ENCODE measurements at regions not wholly inside any gene's neighbourhood (a gene's known extent, or its start where the extent isn't known, plus 50 kb on each side); places are given as distances from the start of the nearest gene placed in this dataset.

DNA sequence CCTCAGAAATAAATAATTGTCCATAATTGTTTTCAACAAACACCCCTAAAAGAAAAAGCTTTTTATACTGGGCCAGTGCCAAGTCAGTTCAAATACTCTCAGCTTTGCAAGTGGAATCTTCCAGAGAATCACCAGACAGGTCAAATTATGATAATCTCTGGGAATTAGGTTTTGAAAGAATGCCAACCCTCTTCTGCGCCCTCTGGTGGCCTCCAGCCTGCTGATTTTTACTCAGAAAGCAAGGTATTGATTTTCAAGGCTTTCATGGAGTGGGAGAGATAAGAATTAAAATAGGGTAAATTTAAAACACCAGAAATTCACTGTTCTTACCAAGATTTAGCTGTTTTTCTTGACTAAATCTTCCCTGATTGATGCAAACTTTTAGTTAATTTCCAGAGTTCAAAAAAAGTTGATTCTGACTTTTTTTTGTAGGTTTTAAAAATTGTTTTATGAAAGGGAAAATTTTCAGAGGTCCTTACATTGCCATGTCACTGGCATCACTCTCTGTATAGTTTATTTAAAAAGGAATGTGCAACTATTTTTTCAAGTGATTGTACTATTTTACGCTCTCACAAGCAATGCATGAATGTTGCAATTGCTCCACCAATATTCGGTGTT lies 282.9 kb upstream of the TNP1 start:
- WGBS (ENCODE audit: insufficient coverage, low coverage, low lambda C conversion rate, missing lambda C conversion rate): 59% methylated on average over 3 of the region's 3 CpGs
- H3K27ac ChIP-seq: no peak overlapping the region
- ATAC-seq (peak; percentile 47 to 76 (median 74)), DNase-seq (peak in 1 of 3 donors; percentile 35)
- H3K4me1 ChIP-seq: no peaks in the 10 kb centered on the region
- H3K36me3 ChIP-seq: no peaks in the 10 kb centered on the region
- no peaks in the 10 kb centered on the region for H3K27me3 ChIP-seq
- no peak overlapping the region for H3K4me3 ChIP-seq
- TF ChIP-seq, protein P1, sequence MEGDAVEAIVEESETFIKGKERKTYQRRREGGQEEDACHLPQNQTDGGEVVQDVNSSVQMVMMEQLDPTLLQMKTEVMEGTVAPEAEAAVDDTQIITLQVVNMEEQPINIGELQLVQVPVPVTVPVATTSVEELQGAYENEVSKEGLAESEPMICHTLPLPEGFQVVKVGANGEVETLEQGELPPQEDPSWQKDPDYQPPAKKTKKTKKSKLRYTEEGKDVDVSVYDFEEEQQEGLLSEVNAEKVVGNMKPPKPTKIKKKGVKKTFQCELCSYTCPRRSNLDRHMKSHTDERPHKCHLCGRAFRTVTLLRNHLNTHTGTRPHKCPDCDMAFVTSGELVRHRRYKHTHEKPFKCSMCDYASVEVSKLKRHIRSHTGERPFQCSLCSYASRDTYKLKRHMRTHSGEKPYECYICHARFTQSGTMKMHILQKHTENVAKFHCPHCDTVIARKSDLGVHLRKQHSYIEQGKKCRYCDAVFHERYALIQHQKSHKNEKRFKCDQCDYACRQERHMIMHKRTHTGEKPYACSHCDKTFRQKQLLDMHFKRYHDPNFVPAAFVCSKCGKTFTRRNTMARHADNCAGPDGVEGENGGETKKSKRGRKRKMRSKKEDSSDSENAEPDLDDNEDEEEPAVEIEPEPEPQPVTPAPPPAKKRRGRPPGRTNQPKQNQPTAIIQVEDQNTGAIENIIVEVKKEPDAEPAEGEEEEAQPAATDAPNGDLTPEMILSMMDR (IDR thresholded peaks at IDR 0.05): peak; percentile 64 to 79 (median 72)
- TF ChIP-seq POLR2A (IDR thresholded peaks at IDR 0.05): no peak
- H3K9me3 ChIP-seq: no peaks in the 10 kb centered on the region
- intact Hi-C loops (cut with DNase I): no loop called here

DNA sequence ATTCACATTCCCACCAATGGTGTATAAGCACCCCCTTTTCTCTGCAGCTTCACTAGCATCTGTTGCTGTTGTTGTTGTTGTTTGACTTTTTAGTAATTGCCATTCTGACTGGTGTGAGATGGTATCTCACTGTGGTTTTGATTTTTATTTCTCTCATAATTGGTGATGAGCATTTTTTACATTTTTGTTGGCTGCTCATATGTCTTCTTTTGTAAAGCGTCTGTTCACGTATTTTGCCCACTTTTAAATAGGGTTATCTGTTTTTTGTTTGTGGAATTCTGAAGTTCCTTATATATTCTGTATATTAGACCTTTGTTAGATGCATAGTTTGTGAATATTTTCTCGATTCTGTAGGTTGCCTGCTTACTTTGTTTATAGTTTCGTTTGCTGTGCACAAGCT lies 278.4 kb upstream of the TNP1 start:
- TF ChIP-seq POLR2A (IDR thresholded peaks at IDR 0.05): no peak
- TF ChIP-seq, protein P1 (IDR thresholded peaks at IDR 0.05): no peak

DNA sequence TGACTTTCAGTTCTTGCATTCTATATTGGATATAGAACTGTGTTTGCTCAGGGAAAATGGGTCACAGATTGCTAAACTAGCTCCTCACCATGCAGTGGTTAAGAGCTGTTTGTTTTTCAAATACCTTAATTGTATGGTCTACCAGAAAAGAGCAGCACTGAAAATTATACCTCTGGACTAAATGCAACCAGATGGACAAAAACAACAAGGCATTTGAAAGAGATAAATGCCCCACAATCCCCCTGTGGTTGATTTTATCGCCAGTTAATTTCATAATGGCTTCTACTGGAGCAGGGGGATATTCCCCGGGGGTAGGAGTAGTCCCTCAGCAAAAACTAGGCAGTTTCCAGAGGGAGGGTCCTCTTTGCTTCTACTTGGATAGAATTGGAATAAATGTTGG lies 267.9 kb upstream of the TNP1 start:
- intact Hi-C loops (cut with DNase I): no loop called here
- Histone ChIP-seq H3K9me3 (no peaks in the 10 kb centered on the region), H3K27me3 (no peaks in the 10 kb centered on the region), H3K27ac (no peak overlapping the region), H3K36me3 (no peaks in the 10 kb centered on the region), H3K4me3 (no peak overlapping the region), H3K4me1 (no peaks in the 10 kb centered on the region)
- WGBS (ENCODE audit: insufficient coverage, low coverage, low lambda C conversion rate, missing lambda C conversion rate): 71% methylated on average over 2 of the region's 2 CpGs
- DNase-seq (no peak), ATAC-seq (no peak)
- no peak for TF ChIP-seq POLR2A (IDR thresholded peaks at IDR 0.05)
- TF ChIP-seq, protein P1 (IDR thresholded peaks at IDR 0.05): no peak

More for the DNA sequence above, 278.4 kb upstream of the TNP1 start:
- no peaks in the 10 kb centered on the region for H3K4me1 ChIP-seq
- H3K36me3 ChIP-seq: no peaks in the 10 kb centered on the region
- no peaks in the 10 kb centered on the region for H3K9me3 ChIP-seq
- no peak overlapping the region for H3K4me3 ChIP-seq
- H3K27me3 ChIP-seq: no peaks in the 10 kb centered on the region
- no peak for ATAC-seq
- intact Hi-C loops (cut with DNase I): no loop called here
- 65% methylated on average over 4 of the region's 4 CpGs for WGBS (ENCODE audit: insufficient coverage, low coverage, low lambda C conversion rate, missing lambda C conversion rate)
- H3K27ac ChIP-seq: no peak overlapping the region
- no peak for DNase-seq

DNA sequence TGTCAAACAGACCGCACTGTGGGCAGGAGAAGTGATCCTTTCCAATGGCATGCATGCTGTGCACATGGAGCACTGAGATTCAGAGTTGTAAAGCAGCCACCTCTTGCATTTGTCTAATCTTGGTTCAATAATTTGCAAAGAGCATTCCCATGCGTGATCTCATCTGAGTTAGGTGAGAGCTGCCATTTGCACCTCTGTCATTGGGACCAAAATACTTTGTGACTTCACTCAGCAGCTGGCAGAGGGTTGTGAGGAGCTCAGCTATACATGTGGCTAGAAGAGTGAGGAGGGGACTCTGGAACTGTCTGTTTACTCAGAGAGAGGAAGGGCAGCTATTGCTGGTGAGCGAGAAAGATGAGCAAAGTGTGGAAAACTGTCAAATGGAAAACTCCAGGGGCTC lies 265.1 kb upstream of the TNP1 start:
- no peaks in the 10 kb centered on the region for H3K36me3 ChIP-seq
- no peak overlapping the region for H3K4me3 ChIP-seq
- H3K27me3 ChIP-seq: no peaks in the 10 kb centered on the region
- no peaks in the 10 kb centered on the region for H3K4me1 ChIP-seq
- no peak for DNase-seq
- intact Hi-C loops (cut with DNase I): no loop called here
- 65% methylated on average over 2 of the region's 3 CpGs for WGBS (ENCODE audit: insufficient coverage, low coverage, low lambda C conversion rate, missing lambda C conversion rate)
- no peaks in the 10 kb centered on the region for H3K9me3 ChIP-seq
- no peak overlapping the region for H3K27ac ChIP-seq
- no peak for TF ChIP-seq POLR2A (IDR thresholded peaks at IDR 0.05)
- TF ChIP-seq, protein P1 (IDR thresholded peaks at IDR 0.05): no peak
- no peak for ATAC-seq

DNA sequence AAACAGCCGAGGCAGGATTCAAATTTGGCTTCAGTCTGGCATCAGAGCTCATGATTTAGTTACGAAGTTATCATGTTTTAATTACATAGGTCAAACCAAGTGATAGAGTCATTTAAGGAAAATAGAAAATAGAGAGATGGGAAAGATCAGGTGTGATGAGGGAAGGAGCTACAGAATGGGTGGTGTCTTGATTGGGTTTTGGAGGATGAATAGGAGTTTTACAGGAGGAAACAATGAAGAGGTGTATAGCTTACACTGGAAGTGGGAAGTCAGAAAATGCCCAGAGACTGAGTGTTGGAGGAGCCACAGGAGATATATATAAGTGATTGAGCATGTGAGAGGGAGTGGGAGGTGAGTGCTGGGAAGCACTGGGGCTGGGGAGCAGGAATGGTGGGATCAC lies 264.2 kb upstream of the TNP1 start:
- no peak overlapping the region for H3K4me3 ChIP-seq
- no peak for DNase-seq
- TF ChIP-seq POLR2A (IDR thresholded peaks at IDR 0.05): no peak
- TF ChIP-seq, protein P1 (IDR thresholded peaks at IDR 0.05): no peak
- no peak for ATAC-seq
- H3K36me3 ChIP-seq: no peaks in the 10 kb centered on the region
- no peaks in the 10 kb centered on the region for H3K9me3 ChIP-seq
- no peak overlapping the region for H3K27ac ChIP-seq
- H3K4me1 ChIP-seq: no peaks in the 10 kb centered on the region
- 59% methylated on average over 2 of the region's 2 CpGs for WGBS (ENCODE audit: insufficient coverage, low coverage, low lambda C conversion rate, missing lambda C conversion rate)
- intact Hi-C loops (cut with DNase I): no loop called here
- H3K27me3 ChIP-seq: no peaks in the 10 kb centered on the region
